SK-N-SH (cell line): ENCODE measurements at regions not wholly inside any gene's neighbourhood (a gene's known extent, or its start where the extent isn't known, plus 50 kb on each side); places are given as distances from the start of the nearest gene placed in this dataset.

Experiments used
- CTCF ChIA-PET: fragments of 300-600, 350-600 bp; formaldehyde crosslinking; extraction: SDS; loops from one replicate; lab custom pipeline; 2021; lab: Yijun Ruan, JAX
- POLR2A ChIA-PET: fragments of 350-600 bp; sonication (Branson Sonifier 250); formaldehyde crosslinking; extraction: SDS; loops from one replicate; lab custom pipeline; 2020; ENCODE audit warnings: antibody characterized with exemption, inconsistent platforms; lab: Yijun Ruan, JAX
- DNase-seq: peaks from one replicate; pipeline ENCODE4 v3.0.0; 2012
- H2AFZ ChIP-seq: fragments of 200-600 bp; sonication (generic); 2 replicates; pipeline ENCODE4 v1.8.1; 2016; ENCODE audit warnings: antibody characterized with exemption, mild to moderate bottlenecking, low read depth
- H3F3A ChIP-seq: fragments of 200-600 bp; sonication (generic); replicated peaks from 2 replicates; pipeline ENCODE3; 2016; ENCODE audit warnings: antibody characterized with exemption, mild to moderate bottlenecking; ENCODE audit not compliant: insufficient read depth
- H3K27ac ChIP-seq, 2 experiments: fragments of 200-500 bp in 1 of 2; fragments of 200-600 bp in 1 of 2; sonication (Bioruptor generic) in 1 of 2; sonication (generic), shearing (Covaris generic) in 1 of 2; 2 replicates each; pipeline versions ENCODE4 v1.5.1 to v1.6.1; 2014 to 2016; ENCODE audit warnings: low read depth in 2 of 2, inconsistent platforms in 1 of 2, low read length in 1 of 2, mild to moderate bottlenecking in 1 of 2, mixed read lengths in 1 of 2
- H3K27me3 ChIP-seq: fragments of 200-600 bp; sonication (generic), shearing (Covaris generic); 2 replicates; pipeline ENCODE4 v1.6.1; 2016; ENCODE audit warnings: mixed run types; ENCODE audit not compliant: insufficient read depth
- H3K36me3 ChIP-seq, 2 experiments: fragments of 200-500 bp in 1 of 2; fragments of 200-600 bp in 1 of 2; sonication (Bioruptor generic) in 1 of 2; sonication (generic) in 1 of 2; replicated peaks in 1 of 2; 2 replicates each; pipeline versions ENCODE3 to v1.5.1; 2014 to 2016; ENCODE audit warnings: low read length in 1 of 2, mild to moderate bottlenecking in 1 of 2; ENCODE audit not compliant: insufficient read depth in 2 of 2, control insufficient read depth in 1 of 2
- H3K4me1 ChIP-seq, 2 experiments: fragments of 200-500 bp in 1 of 2; fragments of 200-600 bp in 1 of 2; sonication (Bioruptor generic) in 1 of 2; sonication (generic), shearing (Covaris generic) in 1 of 2; 2 replicates each; pipeline versions ENCODE4 v1.5.1 to v1.6.1; 2014 to 2016; ENCODE audit warnings: low read depth in 1 of 2, low read length in 1 of 2, mixed run types in 1 of 2; ENCODE audit not compliant: insufficient read depth in 2 of 2, control insufficient read depth in 1 of 2
- H3K4me2 ChIP-seq: fragments of 200-600 bp; sonication (generic), shearing (Covaris generic); 2 replicates; pipeline ENCODE4 v1.6.1; 2017; ENCODE audit warnings: mixed run types
- H3K4me3 ChIP-seq, 2 experiments: fragments of 200-500 bp in 1 of 2; fragments of 200-600 bp in 1 of 2; sonication (Bioruptor generic) in 1 of 2; sonication (generic), shearing (Covaris generic) in 1 of 2; 2 replicates each; pipeline versions ENCODE4 v1.5.1 to v1.8.1; 2014 to 2016; ENCODE audit warnings: low read depth in 2 of 2, inconsistent platforms in 1 of 2, low read length in 1 of 2, mild to moderate bottlenecking in 1 of 2, mixed read lengths in 1 of 2, moderate library complexity in 1 of 2
- H3K79me2 ChIP-seq: fragments of 200-600 bp; sonication (generic); 2 replicates; pipeline ENCODE4 v1.8.1; 2017; ENCODE audit warnings: mild to moderate bottlenecking; ENCODE audit not compliant: insufficient read depth
- H3K9ac ChIP-seq: fragments of 200-600 bp; sonication (generic); 2 replicates; pipeline ENCODE4 v1.6.1; 2017; ENCODE audit warnings: mixed run types
- H3K9me2 ChIP-seq: fragments of 200-600 bp; sonication (generic); 2 replicates; pipeline ENCODE4 v1.6.1; 2017; ENCODE audit warnings: mixed run types
- H3K9me3 ChIP-seq: fragments of 200-600 bp; sonication (generic); 2 replicates; pipeline ENCODE4 v1.6.1; 2017; ENCODE audit warnings: mixed run types, mild to moderate bottlenecking, moderate library complexity
- H4K20me1 ChIP-seq: fragments of 200-600 bp; sonication (generic); 2 replicates; pipeline ENCODE4 v1.6.1; 2017; ENCODE audit warnings: mild to moderate bottlenecking, mixed run types; ENCODE audit not compliant: insufficient read depth
- CHD2 ChIP-seq: fragments of 150-350 bp; IDR thresholded peaks from 2 replicates; pipeline ENCODE4 v1.6.1; 2018; ENCODE audit warnings: low read length; ENCODE audit not compliant: partially characterized antibody
- ELF1 ChIP-seq: IDR thresholded peaks from 2 replicates; pipeline ENCODE4 v1.4.0; 2012
- EP300 ChIP-seq, 2 experiments: IDR thresholded peaks; 2 replicates each; pipeline versions ENCODE4 v1.4.0 to v1.6.1; 2012; ENCODE audit warnings: borderline replicate concordance in 1 of 2, low read depth in 1 of 2, low read length in 1 of 2
- IRF3 ChIP-seq: fragments of 150-350 bp; IDR thresholded peaks from 2 replicates; pipeline ENCODE4 v1.6.1; 2016; ENCODE audit warnings: mild to moderate bottlenecking, low read depth, low read length
- MEF2A ChIP-seq: IDR thresholded peaks from 2 replicates; pipeline ENCODE4 v1.4.0; 2012; ENCODE audit warnings: low read depth, borderline replicate concordance
- MXI1 ChIP-seq: IDR thresholded peaks from 2 replicates; pipeline ENCODE4 v1.6.1; 2012; ENCODE audit warnings: mild to moderate bottlenecking, low read depth, low read length, improper control_type of control experiment
- NRF1 ChIP-seq: IDR thresholded peaks from 2 replicates; pipeline ENCODE4 v1.6.1; 2012; ENCODE audit warnings: low read depth, mild to moderate bottlenecking, low read length
- RAD21 ChIP-seq: IDR thresholded peaks from 2 replicates; pipeline ENCODE4 v1.6.1; 2012; ENCODE audit warnings: mild to moderate bottlenecking, low read length
- REST ChIP-seq: IDR thresholded peaks from 2 replicates; pipeline ENCODE4 v1.6.1; 2012; ENCODE audit warnings: mild to moderate bottlenecking, low read depth, low read length, moderate library complexity
- USF1 ChIP-seq: IDR thresholded peaks from 2 replicates; pipeline ENCODE4 v1.4.0; 2012; ENCODE audit warnings: low read depth, borderline replicate concordance
- WGBS: methylation state at CpG from one replicate; pipeline ENCODE4 v1.1.6; 2017; ENCODE audit warnings: low lambda C conversion rate; 5-methylcytosine and 5-hydroxymethylcytosine counted together
- TF ChIP-seq, protein P1 (sequence below): fragments of 150-350 bp; IDR thresholded peaks from 2 replicates; pipeline ENCODE4 v1.6.1; 2017; ENCODE audit warnings: antibody characterized with exemption, low read length, low read depth, borderline replicate concordance

GRCh38 chr2:12005886-12006681 is 259.7 kb downstream of the LPIN1 start (continued):
- TF ChIP-seq REST (no peak), MXI1 (no peak)

- H2AFZ ChIP-seq = peak overlapping the region; percentile 65; the same call in 1 of the 2 replicates
- POLR2A ChIA-PET = no interaction called here
Observed at GRCh38 chr2:12006850-12007249, 260.4 kb downstream of the LPIN1 start.

More at GRCh38 chr2:12006850-12007249, 260.4 kb downstream of the LPIN1 start:
- WGBS = 77% methylated on average over 4 of the region's 4 CpGs
- H3K4me3 ChIP-seq = no peak overlapping the region
- H3K36me3 ChIP-seq = no peaks in the 10 kb centered on the region
- no peaks in the 10 kb centered on the region for H3K79me2 ChIP-seq
- H4K20me1 ChIP-seq = no peaks in the 10 kb centered on the region
- H3K27me3 ChIP-seq = no peaks in the 10 kb centered on the region
- H3K9ac ChIP-seq = no peak overlapping the region
- DNase-seq = no peak
- peaks cover 4 to 14% of the 10 kb centered on the region in 2 experiments; a peak in 2 of 4 replicates for H3K4me1 ChIP-seq
- no peak overlapping the region for H3K27ac ChIP-seq
- H3K9me3 ChIP-seq = no peaks in the 10 kb centered on the region
- no peaks in the 10 kb centered on the region for H3K9me2 ChIP-seq
- CTCF ChIA-PET = no interaction called here
- no peaks in the 10 kb centered on the region for H3F3A ChIP-seq
- no peak for TF ChIP-seq IRF3
- no peak for TF ChIP-seq ELF1
- no peak for TF ChIP-seq USF1
- TF ChIP-seq EP300 (IDR thresholded peaks at IDR 0.05; ENCODE audit: borderline replicate concordance in 1 of 2, low read depth in 1 of 2, low read length in 1 of 2) = no peak
- TF ChIP-seq, protein P1, sequence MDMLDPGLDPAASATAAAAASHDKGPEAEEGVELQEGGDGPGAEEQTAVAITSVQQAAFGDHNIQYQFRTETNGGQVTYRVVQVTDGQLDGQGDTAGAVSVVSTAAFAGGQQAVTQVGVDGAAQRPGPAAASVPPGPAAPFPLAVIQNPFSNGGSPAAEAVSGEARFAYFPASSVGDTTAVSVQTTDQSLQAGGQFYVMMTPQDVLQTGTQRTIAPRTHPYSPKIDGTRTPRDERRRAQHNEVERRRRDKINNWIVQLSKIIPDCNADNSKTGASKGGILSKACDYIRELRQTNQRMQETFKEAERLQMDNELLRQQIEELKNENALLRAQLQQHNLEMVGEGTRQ = no peak
- no peak for TF ChIP-seq RAD21
- TF ChIP-seq NRF1 = no peak
- no peak for TF ChIP-seq MEF2A
- no peak for TF ChIP-seq REST
- no peak for TF ChIP-seq CHD2
- no peak overlapping the region for H3K4me2 ChIP-seq
